ENCODE measurements at regions not wholly inside any gene's neighbourhood (a gene's known extent, or its start where the extent isn't known, plus 50 kb on each side); places are given as distances from the start of the nearest gene placed in this dataset.

DNA sequence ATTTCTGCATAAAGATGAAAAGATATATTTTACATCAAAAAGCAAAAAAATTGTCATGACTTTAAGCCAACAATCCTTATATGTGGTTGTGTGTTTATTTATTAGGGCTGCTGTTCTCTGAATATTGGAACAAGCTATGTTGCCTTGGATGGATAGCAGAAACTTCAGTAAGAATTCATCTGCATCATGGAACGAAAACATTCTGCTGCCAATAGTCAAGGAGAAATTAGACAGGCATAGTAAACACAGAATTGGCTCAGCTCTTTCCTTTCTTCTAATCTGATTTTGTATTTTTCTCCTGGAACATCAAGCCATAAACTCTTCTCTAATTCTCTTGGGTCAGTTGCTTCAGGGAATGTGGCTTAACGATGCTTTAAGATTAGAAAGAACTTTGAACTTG is 1257.0 kb downstream of the NLGN4X start:
- Histone ChIP-seq H3K9me3 (ENCODE audit: insufficient read depth, low read depth, low read length) (no peaks in the 10 kb centered on the region), H3K9ac (ENCODE audit: low read depth, low read length, poor library complexity, severe bottlenecking) (no peak overlapping the region), H4K20me1 (ENCODE audit: insufficient read depth, low read length, poor library complexity, severe bottlenecking) (no peaks in the 10 kb centered on the region), H3K4me1 (ENCODE audit: insufficient read depth, low read length, poor library complexity, severe bottlenecking) (no peaks in the 10 kb centered on the region), H3K4me3 (ENCODE audit: low read length, poor library complexity, severe bottlenecking) (no peak overlapping the region), H3K27me3 (ENCODE audit: insufficient read depth, low read length, poor library complexity, severe bottlenecking) (no peaks in the 10 kb centered on the region), H3K79me2 (ENCODE audit: insufficient read depth, low read length) (no peaks in the 10 kb centered on the region), H3F3A (ENCODE audit: low read depth) (no peaks in the 10 kb centered on the region), H3K36me3 (ENCODE audit: insufficient read depth, low read length) (no peaks in the 10 kb centered on the region), H3K9me2 (replicated peaks; ENCODE audit: low read depth, low read length) (no peaks in the 10 kb centered on the region), H3K4me2 (ENCODE audit: low read depth, low read length, poor library complexity, severe bottlenecking) (no peak overlapping the region), H2AFZ (ENCODE audit: low read length) (no peak overlapping the region)
- no peak for TF ChIP-seq EZH2phosphoT487 (IDR thresholded peaks at IDR 0.05; ENCODE audit: borderline replicate concordance)
- TF ChIP-seq, protein P1, sequence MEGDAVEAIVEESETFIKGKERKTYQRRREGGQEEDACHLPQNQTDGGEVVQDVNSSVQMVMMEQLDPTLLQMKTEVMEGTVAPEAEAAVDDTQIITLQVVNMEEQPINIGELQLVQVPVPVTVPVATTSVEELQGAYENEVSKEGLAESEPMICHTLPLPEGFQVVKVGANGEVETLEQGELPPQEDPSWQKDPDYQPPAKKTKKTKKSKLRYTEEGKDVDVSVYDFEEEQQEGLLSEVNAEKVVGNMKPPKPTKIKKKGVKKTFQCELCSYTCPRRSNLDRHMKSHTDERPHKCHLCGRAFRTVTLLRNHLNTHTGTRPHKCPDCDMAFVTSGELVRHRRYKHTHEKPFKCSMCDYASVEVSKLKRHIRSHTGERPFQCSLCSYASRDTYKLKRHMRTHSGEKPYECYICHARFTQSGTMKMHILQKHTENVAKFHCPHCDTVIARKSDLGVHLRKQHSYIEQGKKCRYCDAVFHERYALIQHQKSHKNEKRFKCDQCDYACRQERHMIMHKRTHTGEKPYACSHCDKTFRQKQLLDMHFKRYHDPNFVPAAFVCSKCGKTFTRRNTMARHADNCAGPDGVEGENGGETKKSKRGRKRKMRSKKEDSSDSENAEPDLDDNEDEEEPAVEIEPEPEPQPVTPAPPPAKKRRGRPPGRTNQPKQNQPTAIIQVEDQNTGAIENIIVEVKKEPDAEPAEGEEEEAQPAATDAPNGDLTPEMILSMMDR (conservative IDR thresholded peaks at IDR 0.05; ENCODE audit: low read length): no peak

DNA sequence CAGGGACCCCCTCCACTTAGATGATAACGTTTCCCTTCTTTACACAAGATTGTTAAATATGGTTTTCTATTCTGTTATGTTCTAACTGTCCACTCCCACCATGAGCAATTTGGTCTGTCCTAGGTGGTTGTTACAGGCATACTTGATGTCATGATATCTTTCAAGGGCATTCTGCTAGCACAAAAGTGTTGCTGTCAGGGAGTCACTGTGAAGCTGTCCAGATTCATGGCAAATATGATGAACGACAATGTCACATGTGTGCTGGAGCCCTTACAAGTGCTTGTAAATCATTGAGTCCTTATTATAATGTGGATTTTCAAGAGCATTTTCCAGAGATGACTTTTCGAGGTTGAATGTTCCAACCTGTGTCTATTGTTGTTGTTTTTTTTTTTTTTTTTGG is 1250.7 kb upstream of the PRKX start:
- no peak overlapping the region for H3K4me2 ChIP-seq (ENCODE audit: low read depth, low read length, poor library complexity, severe bottlenecking)
- TF ChIP-seq, protein P1 (conservative IDR thresholded peaks at IDR 0.05; ENCODE audit: low read length): no peak
- no peak for TF ChIP-seq EZH2phosphoT487 (IDR thresholded peaks at IDR 0.05; ENCODE audit: borderline replicate concordance)

DNA sequence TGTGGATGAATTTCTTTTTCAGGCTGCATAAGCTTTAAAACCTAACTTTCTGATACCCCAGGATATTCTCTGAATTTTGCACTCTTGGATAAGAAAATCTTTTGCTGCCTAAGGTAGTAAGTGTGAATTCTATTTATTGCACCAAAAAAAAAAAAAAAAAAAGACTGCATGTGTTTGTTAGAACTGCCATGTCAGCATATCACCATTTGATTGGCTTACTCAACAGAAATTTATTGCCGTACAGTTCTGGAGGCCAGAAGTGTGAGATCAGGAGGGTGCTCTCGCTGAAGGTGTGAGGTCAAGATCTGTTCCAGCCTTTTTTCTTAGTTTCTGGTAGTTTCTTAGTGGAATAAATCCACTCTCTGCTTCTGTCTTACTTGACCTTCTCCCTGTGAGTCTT is 1250.0 kb upstream of the PRKX start:
- no peaks in the 10 kb centered on the region for H3K4me1 ChIP-seq (ENCODE audit: insufficient read depth, low read length, poor library complexity, severe bottlenecking)
- no peak for TF ChIP-seq EZH2phosphoT487 (IDR thresholded peaks at IDR 0.05; ENCODE audit: borderline replicate concordance)
- TF ChIP-seq, protein P1 (conservative IDR thresholded peaks at IDR 0.05; ENCODE audit: low read length): no peak

More for the DNA sequence above, 1250.7 kb upstream of the PRKX start:
- Histone ChIP-seq H3K27me3 (ENCODE audit: insufficient read depth, low read length, poor library complexity, severe bottlenecking) (no peaks in the 10 kb centered on the region), H3K4me1 (ENCODE audit: insufficient read depth, low read length, poor library complexity, severe bottlenecking) (no peaks in the 10 kb centered on the region), H3K36me3 (ENCODE audit: insufficient read depth, low read length) (no peaks in the 10 kb centered on the region), H3K9me3 (ENCODE audit: insufficient read depth, low read depth, low read length) (no peaks in the 10 kb centered on the region), H4K20me1 (ENCODE audit: insufficient read depth, low read length, poor library complexity, severe bottlenecking) (no peaks in the 10 kb centered on the region), H3K4me3 (ENCODE audit: low read length, poor library complexity, severe bottlenecking) (no peak overlapping the region), H3K79me2 (ENCODE audit: insufficient read depth, low read length) (no peaks in the 10 kb centered on the region), H3F3A (ENCODE audit: low read depth) (no peaks in the 10 kb centered on the region), H3K9ac (ENCODE audit: low read depth, low read length, poor library complexity, severe bottlenecking) (no peak overlapping the region), H2AFZ (ENCODE audit: low read length) (no peak overlapping the region), H3K9me2 (replicated peaks; ENCODE audit: low read depth, low read length) (no peaks in the 10 kb centered on the region)

More for the DNA sequence above, 1250.0 kb upstream of the PRKX start:
- Histone ChIP-seq H3K9me2 (replicated peaks; ENCODE audit: low read depth, low read length) (no peaks in the 10 kb centered on the region), H3K9me3 (ENCODE audit: insufficient read depth, low read depth, low read length) (no peaks in the 10 kb centered on the region), H4K20me1 (ENCODE audit: insufficient read depth, low read length, poor library complexity, severe bottlenecking) (no peaks in the 10 kb centered on the region), H3K4me3 (ENCODE audit: low read length, poor library complexity, severe bottlenecking) (no peak overlapping the region), H2AFZ (ENCODE audit: low read length) (no peak overlapping the region), H3K27me3 (ENCODE audit: insufficient read depth, low read length, poor library complexity, severe bottlenecking) (no peaks in the 10 kb centered on the region), H3K79me2 (ENCODE audit: insufficient read depth, low read length) (no peaks in the 10 kb centered on the region), H3K9ac (ENCODE audit: low read depth, low read length, poor library complexity, severe bottlenecking) (no peak overlapping the region), H3K36me3 (ENCODE audit: insufficient read depth, low read length) (no peaks in the 10 kb centered on the region), H3F3A (ENCODE audit: low read depth) (no peaks in the 10 kb centered on the region), H3K4me2 (ENCODE audit: low read depth, low read length, poor library complexity, severe bottlenecking) (no peak overlapping the region)

All from Loucy (cell line).